ENCODE measurements at regions not wholly inside any gene's neighbourhood (a gene's known extent, or its start where the extent isn't known, plus 50 kb on each side); places are given as distances from the start of the nearest gene placed in this dataset.

GRCh38 chr9:32863291-32863690 lies 80.0 kb downstream of the TMEM215 start:
- TF ChIP-seq POLR2A (IDR thresholded peaks at IDR 0.05): no peak
- no peak for TF ChIP-seq EP300 (IDR thresholded peaks at IDR 0.05)
- no peak for TF ChIP-seq CTCF (IDR thresholded peaks at IDR 0.05)
